ENCODE measurements at regions not wholly inside any gene's neighbourhood (a gene's known extent, or its start where the extent isn't known, plus 50 kb on each side); places are given as distances from the start of the nearest gene placed in this dataset.
"Not testable (repeated sequence)": the region's sequence is repeated elsewhere in the genome, so short reads cannot be mapped to it uniquely, and the experiment has no call there.

DNA sequence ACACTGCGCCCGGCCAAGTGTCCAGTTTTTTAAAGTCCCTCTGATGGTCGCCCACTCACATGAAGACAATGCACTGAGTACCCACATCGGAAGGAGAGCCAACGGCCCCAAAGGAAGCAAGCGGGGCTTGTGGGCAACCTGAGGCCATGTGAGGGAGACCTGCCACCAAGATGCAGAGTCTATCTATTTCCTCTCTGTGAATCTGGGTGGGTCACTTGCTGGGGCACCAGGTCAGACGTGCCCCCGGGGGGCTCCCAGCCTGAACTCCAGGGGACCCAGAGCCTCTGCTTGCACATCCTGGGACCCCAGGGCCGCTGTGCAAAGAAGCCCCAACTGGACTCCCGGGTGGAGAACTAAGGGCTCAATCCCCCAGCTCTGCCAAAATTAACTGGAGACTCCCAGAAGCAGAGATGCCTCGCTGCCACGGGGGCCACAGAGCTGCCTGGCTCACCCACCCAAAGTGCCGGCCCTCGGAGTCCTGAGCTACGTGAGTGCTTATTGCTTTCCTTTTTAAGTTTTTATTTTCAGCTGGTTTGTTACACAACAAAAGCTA, 106.4 kb downstream of the BRD1 start:
- no peak for DNase-seq

DNA sequence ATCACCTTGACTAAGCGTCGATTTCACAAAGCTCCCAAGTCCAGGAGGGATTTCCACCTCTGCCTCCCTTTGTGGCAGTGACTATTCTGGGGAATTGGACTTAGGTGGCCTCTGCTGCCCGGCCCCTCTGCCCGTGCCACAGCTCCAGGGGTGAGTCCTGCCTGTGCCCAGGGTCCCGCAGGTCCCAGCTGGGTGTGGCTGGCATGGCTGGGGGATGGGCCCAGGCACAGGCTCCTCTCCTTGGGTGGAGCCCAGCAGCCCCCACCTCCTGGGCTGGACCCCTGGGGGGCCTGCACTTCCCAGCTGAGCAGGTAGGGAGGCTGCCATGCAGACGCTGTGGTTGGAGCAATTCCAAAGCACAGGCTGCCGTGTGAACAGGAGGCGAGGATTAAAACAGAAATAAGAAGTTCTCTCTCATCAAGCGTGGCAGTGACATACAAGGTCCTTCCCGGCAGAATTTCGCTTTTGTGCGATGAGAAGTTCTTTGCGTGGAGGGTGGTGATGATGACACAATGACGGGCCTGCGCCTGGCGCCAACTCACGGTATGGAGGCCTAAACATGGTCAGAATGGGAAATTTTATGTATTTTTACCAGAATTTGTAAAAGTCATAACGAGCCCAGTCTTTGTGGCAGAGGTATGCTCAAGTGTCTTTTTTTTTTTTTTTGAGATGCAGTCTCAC, 107.3 kb downstream of the BRD1 start:
- DNase-seq = no peak

DNA sequence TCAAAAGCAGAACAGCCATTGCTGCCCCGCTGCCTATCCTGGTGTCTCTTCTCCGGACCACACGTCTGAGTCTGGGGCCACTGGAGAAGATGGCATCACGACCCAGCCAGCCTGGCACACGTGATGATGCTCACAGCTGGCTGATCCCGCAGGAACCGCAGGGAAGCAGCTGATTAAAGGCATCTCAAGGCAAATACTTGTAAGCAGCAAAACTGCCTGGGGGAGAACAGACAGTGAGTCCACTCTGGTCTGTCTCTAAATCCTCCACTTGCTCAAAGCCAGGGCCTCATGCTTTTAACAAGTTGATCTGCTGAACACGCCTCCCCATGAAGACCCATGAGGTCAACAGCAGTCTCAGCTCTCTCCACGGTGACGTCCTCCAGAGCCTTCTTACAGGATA, 108.6 kb downstream of the BRD1 start:
- no peak for DNase-seq

DNA sequence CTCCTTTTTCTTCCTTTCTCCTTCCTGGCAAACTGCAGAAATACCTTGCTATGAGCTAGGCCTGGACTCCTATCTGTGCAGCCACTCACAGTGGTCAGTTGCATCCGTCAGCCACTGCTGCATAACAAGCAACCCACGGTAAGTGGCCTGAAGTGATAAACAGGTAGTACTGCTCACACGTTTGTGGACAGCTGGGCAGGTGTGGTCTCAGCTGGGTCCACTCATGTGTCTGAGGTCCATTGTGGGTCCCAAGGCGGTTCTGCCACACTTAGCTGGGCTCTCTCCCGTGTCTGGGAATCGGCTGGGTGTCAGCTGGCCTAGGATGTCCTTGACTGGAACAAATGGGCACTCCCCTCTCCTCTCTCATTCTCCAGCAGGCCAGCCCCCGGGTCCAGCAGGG, 109.3 kb downstream of the BRD1 start:
- no peak for DNase-seq

DNA sequence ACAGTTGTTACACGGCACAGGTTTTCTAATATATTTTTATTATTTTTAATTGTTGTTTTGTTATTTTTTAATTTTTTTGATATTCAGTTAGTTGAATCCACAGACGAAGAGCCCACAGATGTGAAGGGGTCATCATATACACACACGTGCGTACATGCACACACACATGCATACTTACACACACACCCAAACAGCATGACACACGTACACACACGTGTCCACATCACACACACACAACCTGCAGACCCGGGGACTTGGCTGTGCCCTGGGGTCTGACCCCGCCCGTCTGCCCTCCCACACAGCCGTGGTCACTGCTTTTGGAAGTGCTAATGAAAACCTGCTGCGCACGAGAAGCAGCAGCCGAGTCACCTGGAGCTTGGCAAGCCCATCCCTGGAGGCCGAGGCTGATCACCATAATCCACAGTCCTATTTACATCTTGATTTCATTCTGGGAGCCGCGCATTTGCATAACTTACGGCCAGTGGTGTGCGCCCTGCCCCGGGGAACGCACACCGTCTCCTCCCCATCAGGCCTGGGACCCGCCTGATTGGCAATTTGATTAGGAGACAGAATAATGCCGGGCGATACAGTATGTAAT, 110.3 kb downstream of the BRD1 start:
- DNase-seq = no peak

DNA sequence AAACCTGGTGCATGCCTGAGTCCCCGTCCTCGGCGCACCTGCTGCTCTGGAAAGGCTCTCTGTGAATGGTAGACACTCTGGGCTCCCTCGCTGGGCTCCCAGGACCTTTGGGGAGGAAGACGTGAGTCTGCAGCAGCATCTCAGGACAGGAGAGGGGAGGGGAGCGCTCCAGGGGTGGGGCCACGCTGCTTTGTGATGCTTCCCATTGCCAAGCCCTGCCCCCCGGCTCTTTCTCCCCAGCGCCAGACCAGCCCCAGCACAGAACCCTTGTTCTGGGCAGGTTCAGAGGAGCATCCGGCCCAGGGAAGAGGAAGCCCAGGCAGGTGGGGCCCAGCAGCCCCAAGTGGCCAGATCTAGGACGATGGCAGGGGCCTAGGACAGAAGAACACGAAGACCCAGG, 111.2 kb downstream of the BRD1 start:
- no peak for DNase-seq

DNA sequence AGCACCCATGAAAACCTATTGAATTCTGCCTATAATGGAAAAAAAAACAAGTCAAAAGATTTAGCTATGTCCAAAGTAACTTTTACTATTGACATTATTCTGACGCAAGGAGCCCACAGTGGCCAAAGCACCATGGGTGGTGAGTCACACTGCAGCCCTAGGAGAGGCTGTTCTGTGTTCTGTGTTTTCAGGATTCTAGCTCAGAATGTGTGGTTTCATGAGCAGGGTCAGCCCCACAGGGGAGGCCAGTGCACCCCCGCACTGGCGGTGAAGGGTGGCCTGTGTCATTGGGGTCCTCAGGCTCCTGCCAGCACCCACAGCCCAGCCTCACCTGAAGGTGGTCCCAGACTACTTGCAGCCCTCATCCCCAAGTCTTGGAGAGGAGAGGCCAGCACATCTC, 112.2 kb downstream of the BRD1 start:
- no peak for DNase-seq

DNA sequence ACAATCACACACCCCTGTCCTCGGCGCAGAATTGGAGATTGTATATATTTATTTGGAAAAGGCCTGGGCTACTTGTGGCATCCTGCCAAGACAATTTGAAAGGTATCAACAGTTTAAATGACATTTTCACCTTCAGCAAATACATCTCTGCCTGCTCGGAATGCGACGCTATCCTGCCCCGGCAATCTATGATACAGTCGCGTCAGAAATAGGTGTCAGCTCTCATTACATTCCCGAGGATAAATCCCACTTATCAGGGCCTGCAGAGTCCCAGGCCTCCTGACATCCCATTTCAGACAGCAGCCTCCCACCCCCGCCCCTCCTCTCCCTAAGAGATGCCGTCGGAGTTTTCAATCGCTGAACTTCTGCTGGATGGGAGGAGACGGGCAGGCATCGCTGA, 114.7 kb downstream of the BRD1 start:
- DNase-seq = no peak

DNA sequence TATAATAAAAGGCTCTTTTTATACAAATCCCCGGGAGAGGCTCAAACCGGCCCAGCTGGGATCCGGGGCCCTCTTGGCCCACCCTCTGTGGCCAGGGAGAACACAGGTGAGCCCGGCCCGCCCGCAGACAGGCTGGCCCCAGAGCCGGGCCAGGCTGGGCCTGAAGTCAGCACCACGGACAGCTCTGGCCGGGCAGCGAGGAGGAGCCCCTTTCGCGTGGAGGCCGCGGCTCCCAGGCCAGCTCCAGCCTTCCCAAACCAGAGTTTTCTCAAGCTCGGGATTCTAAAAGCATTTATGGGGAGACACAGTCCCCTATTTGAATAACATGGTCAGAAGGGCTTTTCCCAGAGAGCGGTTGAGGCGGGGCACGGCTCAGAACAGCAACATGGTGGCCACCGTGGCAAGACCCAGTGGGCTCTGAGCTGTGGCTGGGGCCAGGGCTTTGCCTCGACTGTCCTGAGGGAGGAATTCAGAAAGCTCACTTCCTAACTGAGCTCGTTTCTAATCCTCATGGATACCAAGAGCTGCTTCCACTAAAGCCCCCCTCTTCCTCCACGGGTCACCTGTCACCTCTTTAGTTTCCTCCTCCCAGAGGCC, 115.4 kb downstream of the BRD1 start:
- peak; percentile 31 for DNase-seq

DNA sequence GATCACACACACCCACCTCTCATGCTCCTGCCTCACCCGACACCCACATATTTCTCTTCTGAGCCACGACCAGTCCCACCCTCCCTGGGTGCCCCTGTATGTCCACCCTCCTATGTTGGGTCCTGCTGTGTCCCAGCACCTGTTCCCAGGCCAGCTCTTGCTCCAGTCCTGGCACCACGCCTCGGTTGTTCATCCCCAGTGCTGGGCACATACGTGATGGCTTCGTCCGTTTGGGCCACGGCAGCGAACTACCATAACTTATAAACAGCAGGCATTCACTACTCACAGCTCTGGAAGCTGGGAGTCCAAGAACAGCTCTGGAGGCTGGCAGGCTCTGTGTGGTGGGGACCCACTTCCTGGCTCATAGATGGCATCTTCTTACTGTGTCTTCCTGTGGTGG, 116.9 kb downstream of the BRD1 start:
- no peak for DNase-seq

DNA sequence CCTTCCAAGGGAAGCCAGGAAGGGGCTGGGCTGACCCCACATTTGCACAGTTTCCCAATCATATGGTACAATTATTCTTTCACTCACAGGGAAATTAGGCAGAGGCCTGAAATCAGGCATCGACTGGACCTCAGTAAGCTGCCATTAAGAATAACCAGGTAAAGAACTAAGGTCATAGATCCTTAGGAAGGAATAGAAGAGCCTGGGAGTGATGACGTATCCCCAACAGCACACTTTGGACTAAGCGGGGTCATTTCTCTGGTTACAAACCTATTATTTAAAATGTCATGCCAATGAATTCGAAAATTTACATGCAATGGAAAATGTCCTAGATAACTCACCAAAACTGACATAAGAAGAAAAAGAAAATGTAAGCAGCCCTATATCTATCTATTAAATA, 118.2 kb downstream of the BRD1 start:
- no peak for DNase-seq

DNA sequence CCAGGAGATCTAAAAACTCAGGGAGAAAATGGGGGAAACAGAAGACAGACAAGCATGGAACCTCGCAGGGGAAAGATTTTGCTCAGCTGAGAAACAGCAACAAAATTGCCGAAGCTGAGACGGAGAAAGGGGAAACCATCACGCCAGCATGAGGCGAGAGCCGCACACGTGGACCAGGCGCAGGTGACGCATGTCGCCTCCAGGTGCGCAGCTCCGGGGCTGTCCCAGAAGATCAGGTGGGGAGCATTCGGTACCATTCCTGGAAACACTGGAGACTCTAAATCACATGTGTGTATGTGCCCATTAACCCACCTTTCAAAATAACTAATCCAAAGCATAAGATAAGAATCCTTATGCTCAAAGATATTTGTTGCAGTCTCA, 121.7 kb downstream of the BRD1 start:
- DNase-seq = no peak

DNA sequence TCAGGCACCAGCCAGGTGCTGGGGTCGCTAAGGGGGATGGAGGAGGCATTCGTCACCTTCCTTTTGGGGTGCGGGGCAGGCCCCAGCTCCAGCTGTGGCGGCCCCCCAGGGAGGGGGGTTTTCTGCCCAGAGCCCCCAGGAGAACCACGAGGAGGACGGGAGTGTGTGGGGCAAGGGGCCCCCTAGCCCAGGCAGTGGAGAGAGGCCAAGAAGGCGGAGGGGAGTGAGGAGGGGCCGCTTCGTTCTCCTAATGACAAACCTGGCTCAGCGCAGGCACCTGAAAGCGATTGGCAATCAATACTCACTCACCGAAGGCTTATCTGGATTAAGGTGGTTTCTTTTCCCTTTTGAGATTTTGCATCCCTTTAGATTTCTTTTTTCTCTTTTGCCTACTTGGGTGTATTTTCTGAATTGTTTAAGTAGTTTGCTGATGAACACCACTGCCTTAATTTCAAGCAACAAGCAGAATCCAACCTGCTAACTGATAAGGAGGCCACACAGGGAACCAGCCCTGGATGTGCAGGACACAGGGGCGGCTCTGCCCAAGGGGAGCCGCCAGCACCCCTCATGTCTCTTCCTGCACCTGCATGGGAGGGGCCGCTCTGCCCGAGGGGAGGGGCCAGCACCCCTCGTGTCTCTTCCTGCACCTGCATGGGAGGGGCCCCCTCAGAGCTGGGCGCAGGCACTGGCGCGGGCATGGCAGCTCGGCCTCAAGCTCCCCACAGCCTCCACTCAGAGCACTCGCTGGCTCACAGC, 122.3 kb downstream of the BRD1 start:
- DNase-seq = no peak

DNA sequence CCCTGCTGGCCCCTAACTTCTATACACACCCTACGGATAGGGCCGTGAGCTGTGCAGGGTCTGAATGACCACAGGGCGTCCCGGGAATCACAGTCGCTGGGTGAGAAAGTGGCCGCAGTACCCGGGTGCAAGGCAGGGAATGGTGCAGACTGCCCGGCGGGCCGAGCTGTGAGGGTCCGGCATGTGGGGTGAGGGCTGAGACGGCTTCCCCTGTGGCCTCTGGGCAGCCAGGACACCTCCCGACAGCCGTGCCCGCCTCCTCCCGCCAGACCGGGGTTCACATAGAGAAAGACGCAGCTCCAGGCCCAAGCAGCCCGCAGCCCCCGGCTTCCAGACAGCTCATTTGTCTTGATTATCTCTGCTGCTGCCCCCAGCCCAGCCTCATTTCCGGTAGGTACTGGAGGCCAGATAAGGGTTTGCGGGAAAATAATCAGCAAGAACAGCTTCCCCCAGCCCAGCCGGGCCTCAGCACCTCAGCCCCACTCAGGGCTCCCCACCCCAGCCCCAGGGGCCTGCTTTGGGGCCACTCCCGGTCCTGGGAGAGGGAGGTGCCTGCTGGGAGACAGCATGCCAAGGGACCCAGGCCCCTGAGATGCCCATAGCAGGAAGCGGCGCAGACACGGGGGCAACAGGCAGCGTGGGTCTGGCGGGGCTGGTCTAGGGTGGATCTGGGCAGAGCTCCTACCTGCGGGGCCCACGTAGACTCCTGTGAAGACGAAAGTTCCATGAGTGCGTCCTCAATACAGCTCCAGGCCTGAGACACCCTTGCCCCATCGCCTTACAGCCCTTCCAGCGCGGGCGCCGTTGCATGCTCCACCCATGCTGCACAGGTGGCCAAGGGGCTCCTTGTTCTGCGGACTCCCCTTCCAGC, 123.1 kb downstream of the BRD1 start:
- DNase-seq = no peak

DNA sequence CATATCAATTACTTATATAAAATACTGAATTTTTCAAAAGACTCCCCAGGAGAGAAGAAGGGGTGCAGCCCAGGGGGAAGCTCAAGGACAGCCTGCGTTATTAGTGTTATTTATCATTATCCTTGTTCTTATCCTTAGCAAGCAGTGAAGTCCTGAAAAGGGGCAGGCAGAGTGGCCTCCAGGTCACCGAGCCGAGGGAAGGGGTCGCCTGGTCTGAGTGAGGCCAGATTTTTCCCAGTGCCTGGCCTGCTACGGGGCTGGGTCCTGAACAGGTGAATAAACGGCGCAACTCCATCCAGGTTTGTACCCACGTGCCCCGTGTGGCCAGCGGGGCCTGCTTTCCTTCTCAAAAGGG, 123.7 kb downstream of the BRD1 start:
- DNase-seq = no peak

DNA sequence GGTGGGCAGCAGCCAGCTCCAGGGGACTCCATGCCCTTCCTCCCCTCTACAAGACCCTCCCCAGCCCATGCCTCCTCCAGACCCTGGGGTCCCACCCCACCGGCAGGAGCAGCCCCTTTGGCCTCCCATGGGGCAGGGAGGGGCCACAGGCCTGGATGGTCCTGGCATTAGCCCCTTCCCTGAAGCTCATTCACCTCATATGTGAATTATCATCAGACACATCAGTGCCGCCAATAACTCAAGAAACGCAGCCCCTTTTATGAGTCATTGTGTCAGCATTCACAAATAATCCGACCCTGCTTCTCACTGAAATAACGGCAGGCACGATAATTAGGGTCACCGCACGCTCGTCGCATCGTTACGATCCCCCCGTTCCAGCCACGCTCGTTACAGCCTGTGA, 124.2 kb downstream of the BRD1 start:
- DNase-seq = no peak

DNA sequence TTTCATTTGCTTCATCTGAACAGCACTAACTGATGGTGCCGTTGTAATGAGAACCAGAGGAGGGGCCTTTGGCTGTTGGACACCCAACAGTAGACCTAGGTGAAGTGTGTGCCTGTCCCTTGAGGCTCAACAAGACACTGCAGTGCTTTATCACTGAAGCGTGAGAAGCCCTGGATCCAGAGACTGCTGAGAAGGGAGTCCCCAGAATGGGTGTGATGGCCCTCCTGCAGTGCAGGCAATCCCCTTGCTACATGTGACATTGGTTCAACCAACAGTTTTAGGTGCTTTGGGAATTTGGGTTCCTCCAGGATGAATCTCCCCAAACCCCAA, 125.6 kb downstream of the BRD1 start:
- DNase-seq = no peak

DNA sequence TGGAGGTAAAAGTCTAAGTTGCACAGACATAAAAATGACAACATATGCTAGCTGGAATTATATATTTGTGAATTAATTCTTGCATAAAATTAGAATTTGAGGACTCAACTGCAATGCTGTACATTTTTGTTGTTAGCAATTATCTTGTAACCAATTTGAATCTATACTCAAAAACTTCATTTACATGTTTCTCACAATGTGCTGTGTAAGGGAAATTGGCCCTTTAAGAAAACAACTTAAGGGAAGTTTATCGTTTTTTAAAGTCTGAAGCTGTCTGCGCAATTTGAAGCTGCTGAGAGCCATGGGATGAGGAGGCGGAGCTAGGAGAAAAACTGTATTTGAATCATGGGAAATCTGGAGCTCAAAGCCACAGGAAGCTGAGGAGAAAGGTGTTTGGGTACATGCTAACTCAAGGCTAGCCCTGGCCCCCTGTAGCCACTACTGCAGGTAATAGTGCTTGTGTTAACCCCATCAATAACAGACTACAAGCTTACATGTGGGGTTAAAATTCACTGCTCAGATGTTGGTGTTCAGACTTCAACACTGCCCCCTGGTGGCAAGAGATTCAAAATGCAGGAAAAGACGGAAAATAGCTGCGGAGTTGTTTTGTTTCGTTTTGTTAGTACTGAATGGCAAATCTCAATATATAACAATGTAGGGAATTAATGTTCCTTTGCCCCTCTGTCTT, 126.1 kb downstream of the BRD1 start:
- DNase-seq = no peak

DNA sequence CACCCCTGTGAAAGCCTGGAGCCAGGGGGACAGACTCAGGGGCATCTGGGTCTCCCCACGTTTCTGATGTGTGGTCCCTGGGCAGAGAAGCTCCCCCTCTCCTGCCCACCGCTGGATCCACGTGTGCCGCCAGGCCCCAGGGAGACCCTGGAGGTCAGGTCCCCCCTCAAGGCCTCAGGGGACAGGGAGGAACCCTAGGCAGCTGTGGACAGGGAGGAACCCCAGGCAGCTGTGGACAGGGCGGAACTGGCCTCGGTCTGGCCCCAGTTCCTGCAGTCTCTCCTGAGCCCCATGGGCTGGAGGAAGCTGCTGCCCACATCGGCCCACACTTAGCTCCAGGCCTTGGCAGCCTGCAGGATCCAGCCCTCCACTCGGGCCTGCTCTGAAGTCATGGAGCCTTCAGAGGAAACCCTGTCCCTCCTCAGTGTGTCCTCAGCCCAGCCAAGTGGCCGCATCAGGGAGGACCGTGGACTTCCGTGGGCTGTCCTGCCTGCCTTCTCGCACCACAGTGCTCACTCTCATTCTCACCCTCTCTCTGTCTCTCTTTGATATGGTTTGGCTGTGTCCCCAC, 127.7 kb downstream of the BRD1 start:
- DNase-seq = no peak

DNA sequence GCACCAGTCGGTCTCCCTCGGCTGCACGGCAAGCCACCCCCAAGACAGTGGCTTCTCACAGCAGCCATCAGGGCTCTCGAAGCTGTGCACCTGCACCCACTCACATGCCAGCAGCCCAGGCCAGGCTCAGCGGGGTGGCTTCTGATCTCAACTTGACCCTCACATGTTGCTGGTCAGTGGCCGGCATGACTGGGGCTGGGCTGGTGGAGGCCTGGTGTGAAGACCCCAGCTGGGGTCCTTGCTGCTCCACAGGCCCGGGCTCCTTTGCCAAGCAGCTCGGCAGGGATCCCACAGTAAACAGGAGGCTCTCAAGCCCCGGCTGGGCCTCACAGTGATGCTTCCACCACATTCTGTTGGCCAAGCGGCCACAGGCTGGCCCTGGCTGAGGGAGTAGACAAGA, 128.2 kb downstream of the BRD1 start:
- no peak for DNase-seq

DNA sequence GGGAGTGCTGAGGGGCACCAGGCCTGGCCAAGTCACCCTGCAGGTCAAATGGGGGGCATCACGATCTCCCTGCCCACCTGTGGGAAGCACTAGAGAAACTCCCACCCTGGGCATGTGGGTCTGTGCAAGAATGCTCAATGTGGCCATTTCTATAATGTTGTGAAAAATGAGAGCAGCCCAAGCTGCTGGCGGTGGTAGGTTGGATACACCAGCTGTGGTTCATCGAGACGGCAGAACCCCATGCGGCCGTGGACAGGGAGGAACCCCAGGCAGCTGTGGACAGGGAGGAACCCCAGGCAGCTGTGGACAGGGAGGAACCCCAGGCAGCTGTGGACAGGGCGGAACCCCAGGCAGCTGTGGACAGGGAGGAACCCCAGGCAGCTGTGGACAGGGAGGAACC, 129.1 kb downstream of the BRD1 start:
- not testable (repeated sequence) for DNase-seq
